Activated CD4-positive, alpha-beta T cell treated with anti-CD3 and anti-CD28 coated beads, Interleukin-2, amount 10 ng/mL, durations not matched to agents 24 days and 14 days (primary cell): ENCODE measurements at regions not wholly inside any gene's neighbourhood (a gene's known extent, or its start where the extent isn't known, plus 50 kb on each side); places are given as distances from the start of the nearest gene placed in this dataset.
"Not testable (repeated sequence)": the region's sequence is repeated elsewhere in the genome, so short reads cannot be mapped to it uniquely, and the experiment has no call there.

Experiments
- DNase-seq: peaks from one replicate; pipeline ENCODE4 v3.0.0; 2022
- H3K27ac Mint-ChIP-seq: one replicate; pipeline ENCODE4 v1.8.0; 2022; ENCODE audit warnings: mild to moderate bottlenecking, mixed read lengths
- H3K27me3 Mint-ChIP-seq: one replicate; pipeline ENCODE4 v1.8.0; 2022; ENCODE audit warnings: mixed read lengths
- H3K36me3 Mint-ChIP-seq: one replicate; pipeline ENCODE4 v1.8.0; 2022; ENCODE audit warnings: low read depth, mild to moderate bottlenecking, mixed read lengths
- H3K4me1 Mint-ChIP-seq: one replicate; pipeline ENCODE4 v1.8.0; 2021; ENCODE audit warnings: mixed read lengths
- H3K4me3 Mint-ChIP-seq: one replicate; pipeline ENCODE4 v1.8.0; 2022; ENCODE audit warnings: mild to moderate bottlenecking, moderate library complexity, mixed read lengths
- H3K9me3 Mint-ChIP-seq: one replicate; pipeline ENCODE4 v1.8.0; 2021; ENCODE audit warnings: mixed read lengths
- intact Hi-C: fragments of 100-400 bp; cut with micrococcal nuclease; formaldehyde crosslinking; loops from one replicate; pipeline ENCODE4 v1.15.1; 2023

DNA sequence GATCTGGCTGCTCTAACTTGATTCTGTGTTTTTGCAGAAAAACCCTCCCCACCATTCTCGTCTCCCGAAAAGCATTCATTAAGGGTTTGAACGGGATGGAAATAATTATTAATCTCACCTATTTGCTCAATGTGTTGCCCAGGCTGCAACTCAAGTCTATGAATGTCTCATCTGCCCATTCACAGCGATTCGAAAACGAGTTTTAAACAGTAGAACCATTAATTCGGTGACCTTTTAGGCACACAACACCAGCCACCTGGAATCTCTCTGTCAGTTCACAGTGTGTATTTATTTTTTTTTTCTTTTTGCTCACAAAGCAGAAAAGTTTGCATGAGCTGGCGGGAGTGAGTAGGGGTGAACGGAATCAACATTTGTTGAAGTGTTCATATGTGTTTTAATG, 764.7 kb upstream of the TPTE start:
- Mint-ChIP-seq H3K9me3 (peaks cover 4% of the 10 kb centered on the region), H3K4me3 (no peak overlapping the region), H3K4me1 (no peaks in the 10 kb centered on the region), H3K36me3 (no peaks in the 10 kb centered on the region), H3K27me3 (no peaks in the 10 kb centered on the region), H3K27ac (no peak overlapping the region)
- intact Hi-C loops = no loop called here
- no peak for DNase-seq

- H3K36me3 Mint-ChIP-seq, intact Hi-C loops, H3K4me1 Mint-ChIP-seq, H3K27me3 Mint-ChIP-seq, H3K9me3 Mint-ChIP-seq, H3K27ac Mint-ChIP-seq, H3K4me3 Mint-ChIP-seq, DNase-seq: not testable (repeated sequence)
These were observed 764.3 kb upstream of the TPTE start for GRCh38 chr21:9757118-9757517.

- H3K27me3 Mint-ChIP-seq, H3K4me1 Mint-ChIP-seq, DNase-seq, intact Hi-C loops, H3K36me3 Mint-ChIP-seq, H3K27ac Mint-ChIP-seq, H3K4me3 Mint-ChIP-seq, H3K9me3 Mint-ChIP-seq: not testable (repeated sequence)
These were observed 763.8 kb upstream of the TPTE start for GRCh38 chr21:9757572-9757971.

- Mint-ChIP-seq H3K9me3 (peaks cover 4% of the 10 kb centered on the region), H3K27me3 (no peaks in the 10 kb centered on the region), H3K4me1 (no peaks in the 10 kb centered on the region), H3K27ac (no peak overlapping the region), H3K4me3 (no peak overlapping the region), H3K36me3 (no peaks in the 10 kb centered on the region)
- no peak for DNase-seq
- intact Hi-C loops = no loop called here
These were observed 763.2 kb upstream of the TPTE start for GRCh38 chr21:9758141-9758540.

- no peaks in the 10 kb centered on the region for H3K4me1 Mint-ChIP-seq
- no peaks in the 10 kb centered on the region for H3K27me3 Mint-ChIP-seq
- no peak for DNase-seq
- intact Hi-C loops = no loop called here
- H3K9me3 Mint-ChIP-seq = peaks cover 4% of the 10 kb centered on the region
- no peaks in the 10 kb centered on the region for H3K36me3 Mint-ChIP-seq
- H3K4me3 Mint-ChIP-seq = no peak overlapping the region
- no peak overlapping the region for H3K27ac Mint-ChIP-seq
These were observed 762.5 kb upstream of the TPTE start for GRCh38 chr21:9758888-9759287.

DNA sequence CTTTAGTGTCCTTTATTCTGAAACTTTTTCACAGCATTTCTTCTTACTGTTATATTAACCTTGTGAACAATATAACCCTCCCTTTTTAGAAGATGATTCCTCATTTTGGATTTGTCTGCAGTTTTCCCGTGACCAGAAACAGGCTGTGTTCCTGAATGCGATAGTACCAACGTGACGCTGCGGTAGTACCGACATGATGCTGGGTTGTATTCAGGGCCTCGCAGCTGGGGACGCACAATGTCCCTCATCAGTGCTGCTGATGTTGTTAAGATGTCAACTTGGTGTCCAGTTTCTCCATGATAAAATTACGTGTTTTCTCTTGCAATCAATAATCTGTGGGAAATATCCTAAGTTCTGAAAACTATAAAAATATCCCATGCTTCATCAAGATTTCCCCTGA, 761.4 kb upstream of the TPTE start:
- H3K36me3 Mint-ChIP-seq = no peaks in the 10 kb centered on the region
- no peaks in the 10 kb centered on the region for H3K27me3 Mint-ChIP-seq
- no peak overlapping the region for H3K4me3 Mint-ChIP-seq
- no peaks in the 10 kb centered on the region for H3K4me1 Mint-ChIP-seq
- intact Hi-C loops = no loop called here
- no peak overlapping the region for H3K27ac Mint-ChIP-seq
- DNase-seq = no peak
- H3K9me3 Mint-ChIP-seq = no peaks in the 10 kb centered on the region

- H3K4me3 Mint-ChIP-seq = no peak overlapping the region
- no peaks in the 10 kb centered on the region for H3K36me3 Mint-ChIP-seq
- intact Hi-C loops = no loop called here
- H3K27me3 Mint-ChIP-seq = no peaks in the 10 kb centered on the region
- DNase-seq = no peak
- no peaks in the 10 kb centered on the region for H3K9me3 Mint-ChIP-seq
- no peak overlapping the region for H3K27ac Mint-ChIP-seq
- H3K4me1 Mint-ChIP-seq = no peaks in the 10 kb centered on the region
These were observed 760.8 kb upstream of the TPTE start for GRCh38 chr21:9760398-9761074.

- Mint-ChIP-seq H3K27ac (no peak overlapping the region), H3K27me3 (no peaks in the 10 kb centered on the region), H3K4me3 (no peak overlapping the region), H3K4me1 (no peaks in the 10 kb centered on the region), H3K9me3 (no peaks in the 10 kb centered on the region), H3K36me3 (no peaks in the 10 kb centered on the region)
- no peak for DNase-seq
- intact Hi-C loops = no loop called here
These were observed 758.1 kb upstream of the TPTE start for GRCh38 chr21:9763306-9763705.

DNA sequence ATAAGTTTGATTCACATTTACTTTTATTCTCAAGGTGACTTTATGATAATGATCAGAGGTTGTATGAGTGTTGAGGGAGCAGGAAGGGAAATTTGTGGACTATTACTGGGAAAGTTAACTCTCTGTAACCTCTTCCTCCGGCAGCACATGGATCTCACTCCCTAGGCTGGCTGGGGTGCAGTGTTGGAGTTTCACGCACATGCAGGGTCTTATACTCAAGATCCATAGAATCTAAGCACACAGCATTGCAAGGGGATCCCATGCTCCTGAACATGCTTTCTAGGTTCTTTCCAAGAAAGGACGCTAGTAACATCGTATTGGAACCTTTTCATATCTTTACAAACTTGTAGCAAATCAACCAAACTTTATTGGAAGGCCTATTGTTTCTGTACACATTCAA, 757.6 kb upstream of the TPTE start:
- Mint-ChIP-seq H3K4me1 (no peaks in the 10 kb centered on the region), H3K27ac (no peak overlapping the region), H3K9me3 (no peaks in the 10 kb centered on the region), H3K36me3 (no peaks in the 10 kb centered on the region), H3K27me3 (no peaks in the 10 kb centered on the region), H3K4me3 (no peak overlapping the region)
- no peak for DNase-seq
- intact Hi-C loops = no loop called here

GRCh38 chr21:9764294-9764693, 757.1 kb upstream of the TPTE start:
- not testable (repeated sequence) for H3K36me3 Mint-ChIP-seq

DNA sequence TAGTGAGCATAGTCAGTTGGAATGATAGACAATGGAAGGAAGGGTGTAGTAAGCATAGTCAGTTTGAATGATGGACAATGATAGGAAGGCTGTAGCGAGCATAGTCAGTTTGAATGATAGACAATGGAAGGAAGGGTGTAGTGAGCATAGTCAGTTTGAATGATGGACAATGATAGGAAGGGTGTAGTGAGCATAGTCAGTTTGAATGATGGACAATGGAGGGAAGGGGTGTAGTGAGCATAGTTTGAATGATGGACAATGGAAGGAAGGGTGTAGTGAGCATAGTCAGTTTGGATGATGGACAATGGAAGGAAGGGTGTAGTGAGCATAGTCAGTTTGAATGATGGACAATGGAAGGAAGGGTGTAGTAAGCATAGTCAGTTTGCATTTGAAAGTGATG, 755.8 kb upstream of the TPTE start:
- DNase-seq, H3K9me3 Mint-ChIP-seq, H3K27ac Mint-ChIP-seq, H3K4me3 Mint-ChIP-seq, H3K36me3 Mint-ChIP-seq, intact Hi-C loops, H3K27me3 Mint-ChIP-seq, H3K4me1 Mint-ChIP-seq: not testable (repeated sequence)

More at GRCh38 chr21:9764294-9764693, 757.1 kb upstream of the TPTE start:
- H3K4me1 Mint-ChIP-seq, intact Hi-C loops, H3K27ac Mint-ChIP-seq, H3K4me3 Mint-ChIP-seq, H3K27me3 Mint-ChIP-seq, DNase-seq, H3K9me3 Mint-ChIP-seq: not testable (repeated sequence)

GRCh38 chr21:9766890-9767591, 754.3 kb upstream of the TPTE start:
- H3K27me3 Mint-ChIP-seq, H3K9me3 Mint-ChIP-seq, H3K27ac Mint-ChIP-seq, intact Hi-C loops, H3K4me1 Mint-ChIP-seq, H3K36me3 Mint-ChIP-seq, H3K4me3 Mint-ChIP-seq, DNase-seq: not testable (repeated sequence)

DNA sequence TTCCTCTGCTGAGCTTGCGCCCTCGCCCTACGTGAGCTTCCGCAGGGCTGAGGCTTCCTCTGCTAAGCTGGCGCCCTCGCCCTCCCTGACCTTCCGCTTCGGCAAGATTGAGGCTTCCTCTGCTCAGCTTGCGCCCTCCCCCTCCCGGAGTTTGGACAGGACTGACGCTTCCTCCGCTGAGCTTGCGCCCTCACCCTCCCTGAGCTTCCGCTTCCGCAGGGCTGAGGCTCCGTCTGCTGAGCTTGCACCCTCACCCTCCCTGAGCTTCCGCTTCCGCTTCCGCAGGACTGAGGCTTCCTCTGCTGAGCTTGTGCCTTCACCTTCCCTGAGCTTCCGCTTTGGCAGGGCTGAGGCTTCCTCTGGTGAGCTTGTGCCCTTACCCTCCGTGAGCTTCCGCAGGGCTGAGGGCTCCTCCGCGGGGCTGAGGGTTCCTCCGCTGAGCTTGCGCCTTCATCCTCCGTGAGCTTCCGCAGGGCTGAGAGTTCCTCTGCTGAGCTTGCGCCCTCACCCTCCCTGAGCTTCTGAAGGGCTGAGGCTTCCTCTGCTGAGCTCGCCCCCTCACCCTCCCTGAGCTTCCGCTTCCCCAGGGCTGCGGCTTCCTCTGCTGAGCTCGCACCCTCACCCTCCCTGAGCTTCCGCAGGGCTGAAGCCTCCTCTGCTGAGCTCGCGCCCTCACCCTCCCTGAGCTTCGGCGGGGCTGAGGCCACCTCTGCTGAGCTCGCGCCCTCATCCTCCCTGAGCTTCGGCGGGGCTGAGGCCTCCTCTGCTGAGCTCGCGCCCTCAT, 753.6 kb upstream of the TPTE start:
- Mint-ChIP-seq H3K36me3 (no peaks in the 10 kb centered on the region), H3K9me3 (no peaks in the 10 kb centered on the region), H3K27me3 (no peaks in the 10 kb centered on the region), H3K4me3 (no peak overlapping the region), H3K27ac (no peak overlapping the region), H3K4me1 (no peaks in the 10 kb centered on the region)
- no peak for DNase-seq
- intact Hi-C loops = no loop called here

DNA sequence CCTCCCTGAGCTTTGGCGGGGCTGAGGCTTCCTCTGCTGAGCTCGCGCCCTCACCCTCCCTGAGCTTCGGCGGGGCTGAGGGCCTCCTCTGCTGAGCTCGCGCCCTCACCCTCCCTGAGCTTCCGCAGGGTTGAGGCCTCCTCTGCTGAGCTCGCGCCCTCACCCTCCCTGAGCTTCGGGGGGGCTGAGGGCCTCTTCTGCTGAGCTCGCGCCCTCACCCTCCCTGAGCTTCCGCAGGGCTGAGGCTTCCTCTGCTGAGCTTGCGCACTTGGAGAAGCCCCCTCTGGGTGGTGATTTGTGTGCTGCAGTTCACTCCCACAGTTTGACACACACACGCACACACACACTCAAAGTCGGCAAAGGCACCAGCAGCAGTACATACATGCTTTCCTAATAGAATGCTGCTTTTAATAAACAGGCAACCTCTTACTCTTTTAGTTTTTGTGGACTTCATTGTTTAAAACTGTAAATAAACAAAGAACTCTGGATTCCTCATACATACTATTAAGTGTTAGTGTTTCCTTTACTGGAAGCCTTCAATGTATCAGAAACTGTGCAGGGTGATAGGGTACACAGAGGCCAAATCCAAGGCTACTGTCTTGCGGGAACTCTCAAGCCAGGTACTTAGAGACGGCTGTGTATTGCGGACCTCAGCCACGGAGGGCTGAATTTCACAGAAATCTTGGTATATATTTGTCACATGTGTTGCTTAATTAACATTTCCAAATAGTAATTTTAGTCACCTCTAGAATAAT, 752.8 kb upstream of the TPTE start:
- intact Hi-C loops, H3K4me3 Mint-ChIP-seq, H3K36me3 Mint-ChIP-seq, H3K27me3 Mint-ChIP-seq, H3K4me1 Mint-ChIP-seq, H3K27ac Mint-ChIP-seq, DNase-seq, H3K9me3 Mint-ChIP-seq: not testable (repeated sequence)
